AG08396 (cell line): ENCODE measurements at regions not wholly inside any gene's neighbourhood (a gene's known extent, or its start where the extent isn't known, plus 50 kb on each side); places are given as distances from the start of the nearest gene placed in this dataset.

ENCODE experiments used
- DNase-seq: peaks from one replicate; pipeline ENCODE4 v3.0.0; 2012; ENCODE audit warnings: low spot score, mixed read lengths

- DNase-seq = peak; percentile 19
Measured at GRCh38 chr4:137310593-137311490, 221.5 kb downstream of the PCDH18 start.

GRCh38 chr4:137310166-137310565 is 222.1 kb downstream of the PCDH18 start:
- no peak for DNase-seq

GRCh38 chr4:137309424-137309823 is 222.9 kb downstream of the PCDH18 start:
- DNase-seq = no peak

- peak; percentile 20 for DNase-seq
Measured at GRCh38 chr4:137307806-137308205, 224.5 kb downstream of the PCDH18 start.

GRCh38 chr4:137300776-137301175 is 231.5 kb downstream of the PCDH18 start:
- no peak for DNase-seq

- DNase-seq = no peak
Measured at GRCh38 chr4:137299281-137299680, 233.0 kb downstream of the PCDH18 start.

GRCh38 chr4:137293281-137293680 is 239.0 kb downstream of the PCDH18 start:
- no peak for DNase-seq

- no peak for DNase-seq
Measured at GRCh38 chr4:137283737-137284136, 248.6 kb downstream of the PCDH18 start.

GRCh38 chr4:137278431-137278830 is 253.9 kb downstream of the PCDH18 start:
- no peak for DNase-seq

- DNase-seq = no peak
Measured at GRCh38 chr4:137274404-137274803, 257.9 kb downstream of the PCDH18 start.

- peak; percentile 7 for DNase-seq
Measured at GRCh38 chr4:137267024-137267423, 265.3 kb downstream of the PCDH18 start.

GRCh38 chr4:137266511-137266910 is 265.8 kb downstream of the PCDH18 start:
- no peak for DNase-seq

- DNase-seq = no peak
Measured at GRCh38 chr4:137263206-137263605, 269.1 kb downstream of the PCDH18 start.

- DNase-seq = peak; percentile 9
Measured at GRCh38 chr4:137253949-137254348, 278.3 kb downstream of the PCDH18 start.

- DNase-seq = no peak
Measured at GRCh38 chr4:137249112-137249511, 283.2 kb downstream of the PCDH18 start.

- DNase-seq = no peak
Measured at GRCh38 chr4:137238456-137239162, 293.7 kb downstream of the PCDH18 start.

- no peak for DNase-seq
Measured at GRCh38 chr4:137226900-137227299, 305.4 kb downstream of the PCDH18 start.

GRCh38 chr4:137226221-137226620 is 306.1 kb downstream of the PCDH18 start:
- DNase-seq = no peak

- no peak for DNase-seq
Measured at GRCh38 chr4:137213372-137214173, 318.7 kb downstream of the PCDH18 start.

- DNase-seq = no peak
Measured at GRCh38 chr4:137212601-137213000, 319.7 kb downstream of the PCDH18 start.

GRCh38 chr4:137209240-137209639 is 323.1 kb downstream of the PCDH18 start:
- DNase-seq = no peak

- DNase-seq = no peak
Measured at GRCh38 chr4:137206781-137207180, 325.5 kb downstream of the PCDH18 start.
